ENCODE measurements at regions not wholly inside any gene's neighbourhood (a gene's known extent, or its start where the extent isn't known, plus 50 kb on each side); places are given as distances from the start of the nearest gene placed in this dataset.

GRCh38 chr14:54135804-54136280 is 179.2 kb upstream of the BMP4 start:
- WGBS, 2 experiments (ENCODE audit: extremely low coverage in 1 of 2, insufficient coverage in 1 of 2, insufficient read length in 1 of 2, insufficient replicate concordance in 2 of 2, low coverage in 1 of 2, low lambda C conversion rate in 2 of 2, missing lambda C conversion rate in 1 of 2): 81% methylated on average over 3 of the region's 3 CpGs; no CpG with 5 or more reads in 1 of the 2 experiments
- H3K9me3 ChIP-seq (ENCODE audit: insufficient read depth in 2 of 2, low read depth in 1 of 2, low read length in 1 of 2): no peaks in the 10 kb centered on the region
- ChIA-PET CTCF (ENCODE audit: partially characterized antibody) (no interaction called here), POLR2A (ENCODE audit: partially characterized antibody) (no interaction called here)
- H4K20me1 ChIP-seq (replicated peaks in 1 of 2; ENCODE audit: control insufficient read depth in 1 of 2, insufficient read depth in 2 of 2, low read length in 2 of 2): no peaks in the 10 kb centered on the region
- no peak overlapping the region for H3K23ac ChIP-seq (ENCODE audit: insufficient read length)
- H3K79me1 ChIP-seq (ENCODE audit: low read depth, low read length): no peaks in the 10 kb centered on the region
- no peak overlapping the region for H3K56ac ChIP-seq (replicated peaks; ENCODE audit: insufficient read length, low read depth, low read length)
- H3K18ac ChIP-seq (ENCODE audit: extremely low read depth, low read length): no peak overlapping the region
- no peak overlapping the region for H2BK5ac ChIP-seq (ENCODE audit: low read depth, low read length)
- no peak overlapping the region for H2AK5ac ChIP-seq (ENCODE audit: low read depth, low read length)
- no peak overlapping the region for H3K4me3 ChIP-seq (ENCODE audit: extremely low read depth in 1 of 4, insufficient read depth in 2 of 4, low read depth in 3 of 4, low read length in 4 of 4)
- TF ChIP-seq SP4 (IDR thresholded peaks at IDR 0.05; ENCODE audit: low read length) (no peak), YY1 (IDR thresholded peaks at IDR 0.05; ENCODE audit: low read depth, low read length) (no peak), CHD1 (IDR thresholded peaks at IDR 0.05; ENCODE audit: low read depth, low read length) (no peak), CTBP2 (IDR thresholded peaks at IDR 0.05; ENCODE audit: borderline replicate concordance, insufficient read depth, insufficient read length, low read length) (no peak), SP2 (IDR thresholded peaks at IDR 0.05; ENCODE audit: low read length) (no peak), BCL11A (IDR thresholded peaks at IDR 0.05; ENCODE audit: low read depth in 2 of 2, low read length in 2 of 2) (no peak), EZH2 (IDR thresholded peaks at IDR 0.05; ENCODE audit: low read depth, low read length, severe bottlenecking) (no peak), GTF2F1 (IDR thresholded peaks at IDR 0.05; ENCODE audit: borderline replicate concordance, low read depth, low read length) (no peak), JUND (IDR thresholded peaks at IDR 0.05; ENCODE audit: low read length) (no peak), ZNF274 (IDR thresholded peaks at IDR 0.05; ENCODE audit: borderline replicate concordance, extremely low read depth, low read length) (no peak), MAX (IDR thresholded peaks at IDR 0.05) (no peak), TBP (IDR thresholded peaks at IDR 0.05; ENCODE audit: low read depth, low read length) (no peak), TCF12 (IDR thresholded peaks at IDR 0.05; ENCODE audit: low read depth, low read length) (no peak), MAFK (IDR thresholded peaks at IDR 0.05; ENCODE audit: low read depth, low read length) (no peak), SIRT6 (IDR thresholded peaks at IDR 0.05; ENCODE audit: low read length) (no peak)
- H2BK15ac ChIP-seq (ENCODE audit: low read length): no peak overlapping the region
- H3K4ac ChIP-seq (replicated peaks; ENCODE audit: insufficient read length, low read depth, low read length): no peak overlapping the region
- DNase-seq (ENCODE audit: low read depth in 1 of 2, low spot score in 2 of 2) (no peak), FAIRE-seq (no peak)
- H2AFZ ChIP-seq (ENCODE audit: low read length): no peak overlapping the region
- no peak overlapping the region for H2BK20ac ChIP-seq (ENCODE audit: low read length)
- no peak overlapping the region for H4K5ac ChIP-seq (ENCODE audit: insufficient read length, low read depth, low read length)
- no peaks in the 10 kb centered on the region for H3K23me2 ChIP-seq (ENCODE audit: low read depth, low read length)
- H3K14ac ChIP-seq (ENCODE audit: insufficient read length): no peak overlapping the region
- H3K36me3 ChIP-seq (ENCODE audit: control insufficient read depth in 2 of 4, insufficient read depth in 4 of 4, low read length in 3 of 4): no peaks in the 10 kb centered on the region
- no peak overlapping the region for H4K8ac ChIP-seq (ENCODE audit: extremely low read depth, insufficient read depth, low read length)
- H2BK120ac ChIP-seq (replicated peaks; ENCODE audit: low read depth, low read length): no peak overlapping the region
- H3K27ac ChIP-seq (ENCODE audit: low read depth, low read length): no peak overlapping the region
- no peak overlapping the region for H3K4me2 ChIP-seq (ENCODE audit: insufficient read depth in 1 of 2, low read depth in 2 of 2, low read length in 2 of 2)
- H3K79me2 ChIP-seq (ENCODE audit: control insufficient read depth in 1 of 2, insufficient read depth in 2 of 2, low read length in 2 of 2): no peaks in the 10 kb centered on the region
- no peaks in the 10 kb centered on the region for H3K27me3 ChIP-seq (replicated peaks in 1 of 4; ENCODE audit: control insufficient read depth in 3 of 4, extremely low read depth in 1 of 4, insufficient read depth in 3 of 4, low read length in 3 of 4)
- H3K9ac ChIP-seq (replicated peaks in 1 of 4; ENCODE audit: extremely low read depth in 1 of 4, low read depth in 3 of 4, low read length in 3 of 4): no peak overlapping the region
- no peak overlapping the region for H2BK12ac ChIP-seq (ENCODE audit: low read depth, low read length)
- H4K91ac ChIP-seq (replicated peaks; ENCODE audit: insufficient read length, low read length): no peak overlapping the region
- no peaks in the 10 kb centered on the region for H3K4me1 ChIP-seq (replicated peaks in 1 of 4; ENCODE audit: control insufficient read depth in 3 of 4, insufficient read depth in 4 of 4, low read length in 3 of 4)
